ENCODE measurements at regions not wholly inside any gene's neighbourhood (a gene's known extent, or its start where the extent isn't known, plus 50 kb on each side); places are given as distances from the start of the nearest gene placed in this dataset.

DNA sequence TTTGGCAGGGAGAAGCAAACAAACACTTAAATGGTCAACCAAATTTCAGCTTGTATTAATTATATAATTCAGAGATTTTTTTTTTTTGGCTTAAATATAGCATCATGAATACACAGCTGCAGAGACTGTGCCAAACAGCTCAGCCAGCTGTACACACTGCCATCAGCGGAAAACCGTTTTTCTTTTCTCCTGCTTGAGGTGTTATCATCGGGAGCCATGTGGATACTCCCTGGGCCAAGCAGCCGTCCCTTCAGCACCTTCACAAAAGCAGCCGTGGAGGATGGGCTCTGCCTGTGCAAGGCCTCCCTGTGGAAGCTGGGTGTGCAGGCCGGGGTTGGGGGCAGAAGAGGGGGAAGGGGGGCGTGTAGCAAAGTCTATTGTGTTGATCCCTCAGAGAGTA lies 85.0 kb downstream of the NUF2 start:
- Histone ChIP-seq H3K9me3 (ENCODE audit: low read depth) (no peaks in the 10 kb centered on the region), H3K36me3 (ENCODE audit: low read depth) (no peaks in the 10 kb centered on the region), H3K27ac (no peak overlapping the region), H3K79me2 (ENCODE audit: insufficient read depth) (no peaks in the 10 kb centered on the region), H2AFZ (no peak overlapping the region), H3K27me3 (replicated peaks; ENCODE audit: insufficient read depth) (0 out of 2 replicates have a peak, but pooled peaks cover 4% of the 10 kb centered on the region), H4K20me1 (ENCODE audit: insufficient read depth) (no peaks in the 10 kb centered on the region), H3K9ac (no peak overlapping the region), H3K4me2 (ENCODE audit: unreplicated experiment) (no peak overlapping the region), H3K4me1 (ENCODE audit: insufficient read depth) (no peaks in the 10 kb centered on the region), H3F3A (ENCODE audit: insufficient read depth) (no peaks in the 10 kb centered on the region), H3K9me2 (ENCODE audit: insufficient read depth) (no peaks in the 10 kb centered on the region), H3K4me3 (no peak overlapping the region)
- DNase-seq = no peak
- 3 to 5% methylated on average over 3 to 7 of the region's 7 CpGs for WGBS, 2 experiments (ENCODE audit: low coverage in 1 of 2, low lambda C conversion rate in 2 of 2, missing lambda C conversion rate in 2 of 2)
- TF ChIP-seq EZH2phosphoT487 (IDR thresholded peaks at IDR 0.05; ENCODE audit: insufficient read depth, low read depth) (no peak), EZH2 (IDR thresholded peaks at IDR 0.05; ENCODE audit: insufficient read depth, poor library complexity, severe bottlenecking) (no peak)
- in situ Hi-C loops (cut with MboI) = no loop called here

DNA sequence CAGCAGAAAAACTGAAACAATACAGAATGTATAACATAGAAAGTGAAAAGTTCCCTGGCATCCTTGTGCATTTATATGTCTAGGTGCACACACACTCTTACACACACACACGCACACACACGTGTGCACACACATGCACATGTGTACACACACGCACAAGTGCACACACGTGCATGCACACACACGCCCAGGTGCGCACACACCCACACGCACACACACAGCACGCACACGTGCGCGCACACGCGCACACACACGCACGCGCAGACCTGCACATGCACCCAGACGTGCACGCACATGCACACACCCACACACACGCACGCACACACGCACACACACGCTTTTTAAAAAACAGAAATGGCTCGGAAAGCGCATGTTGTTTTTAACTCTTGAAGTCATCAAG lies 86.5 kb downstream of the NUF2 start:
- TF ChIP-seq EZH2phosphoT487 (IDR thresholded peaks at IDR 0.05; ENCODE audit: insufficient read depth, low read depth) (no peak), EZH2 (IDR thresholded peaks at IDR 0.05; ENCODE audit: insufficient read depth, poor library complexity, severe bottlenecking) (no peak)
- Histone ChIP-seq H3K36me3 (ENCODE audit: low read depth) (no peaks in the 10 kb centered on the region), H3K4me1 (ENCODE audit: insufficient read depth) (no peaks in the 10 kb centered on the region), H3K9me2 (ENCODE audit: insufficient read depth) (no peaks in the 10 kb centered on the region), H3K27ac (no peak overlapping the region), H3K79me2 (ENCODE audit: insufficient read depth) (no peaks in the 10 kb centered on the region), H3K9me3 (ENCODE audit: low read depth) (no peaks in the 10 kb centered on the region), H3K9ac (no peak overlapping the region), H4K20me1 (ENCODE audit: insufficient read depth) (no peaks in the 10 kb centered on the region), H3K27me3 (replicated peaks; ENCODE audit: insufficient read depth) (0 out of 2 replicates have a peak, but pooled peaks cover 4% of the 10 kb centered on the region), H3K4me2 (ENCODE audit: unreplicated experiment) (no peak overlapping the region), H2AFZ (no peak overlapping the region), H3K4me3 (no peak overlapping the region), H3F3A (ENCODE audit: insufficient read depth) (no peaks in the 10 kb centered on the region)
- WGBS, 2 experiments (ENCODE audit: low coverage in 1 of 2, low lambda C conversion rate in 2 of 2, missing lambda C conversion rate in 2 of 2) = 88 to 90% methylated on average over 24 of the region's 24 CpGs
- no peak for DNase-seq
- in situ Hi-C loops (cut with MboI) = no loop called here

DNA sequence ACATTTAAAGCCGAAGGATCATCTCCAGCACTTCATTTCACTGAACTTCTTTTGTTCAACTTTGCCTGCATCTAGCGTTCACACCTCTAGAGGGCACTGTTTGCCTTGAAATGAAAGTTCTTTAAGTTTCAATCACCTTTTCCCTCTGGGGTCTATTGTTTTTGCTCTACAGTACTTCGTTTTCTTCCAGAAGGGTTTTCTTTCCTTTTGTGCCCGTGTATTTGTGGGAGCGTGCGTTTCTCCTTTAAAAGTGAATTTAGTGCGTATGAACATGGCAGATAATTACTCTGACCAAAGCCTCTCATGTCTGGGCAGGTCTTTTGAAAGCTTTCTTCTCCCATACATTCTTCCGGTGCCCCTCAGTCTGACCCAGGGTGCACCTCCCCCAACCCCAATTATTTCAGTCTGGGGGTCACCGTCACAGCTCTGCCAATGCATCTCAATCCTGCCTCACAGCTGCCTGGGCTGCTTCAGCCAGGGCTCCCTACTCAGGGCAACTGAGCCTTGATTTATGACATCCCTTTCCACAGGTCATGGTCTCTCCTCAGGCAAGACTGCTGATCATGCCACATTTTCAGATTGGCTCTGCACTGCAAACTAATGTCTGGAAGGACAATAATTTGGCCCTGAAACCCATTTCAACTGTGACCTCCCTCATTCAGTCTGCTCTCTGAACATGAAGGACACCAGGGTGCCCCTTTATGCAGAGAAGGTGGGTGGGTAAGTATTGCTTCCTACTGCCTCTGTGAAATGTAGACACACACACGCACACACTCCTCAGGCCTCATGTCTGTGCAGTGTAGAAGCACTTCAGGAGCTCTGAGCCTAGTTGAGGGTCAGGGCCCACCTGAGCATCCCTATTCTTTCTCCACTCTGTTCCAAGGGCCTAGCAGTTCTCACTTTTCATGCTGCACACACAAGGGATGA lies 88.6 kb downstream of the NUF2 start:
- H3F3A ChIP-seq (ENCODE audit: insufficient read depth) = no peaks in the 10 kb centered on the region
- H4K20me1 ChIP-seq (ENCODE audit: insufficient read depth) = no peaks in the 10 kb centered on the region
- peaks cover 19% of the 10 kb centered on the region for H3K27me3 ChIP-seq (replicated peaks; ENCODE audit: insufficient read depth)
- no peak overlapping the region for H3K27ac ChIP-seq
- in situ Hi-C loops (cut with MboI) = no loop called here
- H3K9ac ChIP-seq = no peak overlapping the region
- H2AFZ ChIP-seq = 0 out of 2 replicates have a peak overlapping the region, but pooled peaks have one; percentile 1
- TF ChIP-seq EZH2phosphoT487 (IDR thresholded peaks at IDR 0.05; ENCODE audit: insufficient read depth, low read depth) = no peak
- no peak for TF ChIP-seq EZH2 (IDR thresholded peaks at IDR 0.05; ENCODE audit: insufficient read depth, poor library complexity, severe bottlenecking)
- H3K9me2 ChIP-seq (ENCODE audit: insufficient read depth) = no peaks in the 10 kb centered on the region
- no peak overlapping the region for H3K4me2 ChIP-seq (ENCODE audit: unreplicated experiment)
- peak; percentile 51 for DNase-seq
- H3K9me3 ChIP-seq (ENCODE audit: low read depth) = no peaks in the 10 kb centered on the region
- no peak overlapping the region for H3K4me3 ChIP-seq
- H3K4me1 ChIP-seq (ENCODE audit: insufficient read depth) = no peaks in the 10 kb centered on the region
- H3K79me2 ChIP-seq (ENCODE audit: insufficient read depth) = no peaks in the 10 kb centered on the region
- H3K36me3 ChIP-seq (ENCODE audit: low read depth) = no peaks in the 10 kb centered on the region
- 7 to 9% methylated on average over 10 of the region's 10 CpGs for WGBS, 2 experiments (ENCODE audit: low coverage in 1 of 2, low lambda C conversion rate in 2 of 2, missing lambda C conversion rate in 2 of 2)

DNA sequence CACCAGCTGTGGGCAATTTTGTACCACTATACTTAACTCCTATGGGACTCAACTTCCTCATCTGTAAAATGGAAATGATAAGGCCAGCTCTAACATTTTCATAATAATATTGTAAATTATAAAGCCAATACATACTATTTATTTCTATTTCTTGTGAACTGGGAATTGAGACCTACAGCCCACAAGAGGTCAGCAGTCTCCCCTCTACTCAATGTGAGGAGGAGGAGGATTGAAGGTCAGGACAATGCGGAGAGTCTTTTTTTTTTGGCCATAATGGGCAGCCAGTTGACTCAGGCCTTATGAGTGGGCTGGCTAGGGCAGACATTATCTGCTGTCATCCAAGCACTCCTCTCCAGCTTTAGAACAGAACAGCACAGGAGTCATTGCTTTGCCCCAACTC lies 90.5 kb downstream of the NUF2 start:
- no peak overlapping the region for H3K4me3 ChIP-seq
- no peak overlapping the region for H2AFZ ChIP-seq
- H3K27ac ChIP-seq = no peak overlapping the region
- H3F3A ChIP-seq (ENCODE audit: insufficient read depth) = no peaks in the 10 kb centered on the region
- H3K36me3 ChIP-seq (ENCODE audit: low read depth) = no peaks in the 10 kb centered on the region
- DNase-seq = no peak
- H4K20me1 ChIP-seq (ENCODE audit: insufficient read depth) = no peaks in the 10 kb centered on the region
- H3K9me3 ChIP-seq (ENCODE audit: low read depth) = no peaks in the 10 kb centered on the region
- TF ChIP-seq EZH2phosphoT487 (IDR thresholded peaks at IDR 0.05; ENCODE audit: insufficient read depth, low read depth) (no peak), EZH2 (IDR thresholded peaks at IDR 0.05; ENCODE audit: insufficient read depth, poor library complexity, severe bottlenecking) (no peak)
- no peaks in the 10 kb centered on the region for H3K79me2 ChIP-seq (ENCODE audit: insufficient read depth)
- H3K4me2 ChIP-seq (ENCODE audit: unreplicated experiment) = no peak overlapping the region
- 95 to 100% methylated on average over 1 of the region's 1 CpG for WGBS, 2 experiments (ENCODE audit: low coverage in 1 of 2, low lambda C conversion rate in 2 of 2, missing lambda C conversion rate in 2 of 2)
- in situ Hi-C loops (cut with MboI) = no loop called here
- H3K9me2 ChIP-seq (ENCODE audit: insufficient read depth) = no peaks in the 10 kb centered on the region
- no peak overlapping the region for H3K9ac ChIP-seq
- H3K4me1 ChIP-seq (ENCODE audit: insufficient read depth) = no peaks in the 10 kb centered on the region
- peaks cover 20% of the 10 kb centered on the region for H3K27me3 ChIP-seq (replicated peaks; ENCODE audit: insufficient read depth)
